ENCODE measurements at regions not wholly inside any gene's neighbourhood (a gene's known extent, or its start where the extent isn't known, plus 50 kb on each side); places are given as distances from the start of the nearest gene placed in this dataset.
"Not testable (repeated sequence)": the region's sequence is repeated elsewhere in the genome, so short reads cannot be mapped to it uniquely, and the experiment has no call there.

DNA sequence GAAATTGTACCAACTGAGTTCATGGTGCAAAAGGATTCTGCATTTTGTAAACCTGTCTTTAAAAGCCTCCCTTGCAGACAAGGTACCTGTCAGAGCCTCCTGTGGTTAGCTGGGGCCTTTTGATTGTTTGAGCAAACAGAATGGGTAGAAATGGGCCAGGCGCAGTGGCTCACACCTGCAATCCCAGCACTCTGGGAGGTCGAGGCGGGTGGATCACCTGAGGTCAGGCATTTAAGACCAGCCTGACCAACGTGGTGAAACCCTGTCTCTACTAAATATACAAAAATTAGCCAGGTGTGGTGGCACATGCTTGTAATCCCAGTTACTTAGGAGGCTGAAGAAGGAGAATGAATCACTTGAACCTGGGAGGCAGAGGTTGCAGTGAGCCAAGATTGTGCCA is 332.9 kb upstream of the ID2 start:
- not testable (repeated sequence) for TF ChIP-seq EZH2phosphoT487 (IDR thresholded peaks at IDR 0.05; ENCODE audit: borderline replicate concordance, low read length)
- TF ChIP-seq, protein P1, sequence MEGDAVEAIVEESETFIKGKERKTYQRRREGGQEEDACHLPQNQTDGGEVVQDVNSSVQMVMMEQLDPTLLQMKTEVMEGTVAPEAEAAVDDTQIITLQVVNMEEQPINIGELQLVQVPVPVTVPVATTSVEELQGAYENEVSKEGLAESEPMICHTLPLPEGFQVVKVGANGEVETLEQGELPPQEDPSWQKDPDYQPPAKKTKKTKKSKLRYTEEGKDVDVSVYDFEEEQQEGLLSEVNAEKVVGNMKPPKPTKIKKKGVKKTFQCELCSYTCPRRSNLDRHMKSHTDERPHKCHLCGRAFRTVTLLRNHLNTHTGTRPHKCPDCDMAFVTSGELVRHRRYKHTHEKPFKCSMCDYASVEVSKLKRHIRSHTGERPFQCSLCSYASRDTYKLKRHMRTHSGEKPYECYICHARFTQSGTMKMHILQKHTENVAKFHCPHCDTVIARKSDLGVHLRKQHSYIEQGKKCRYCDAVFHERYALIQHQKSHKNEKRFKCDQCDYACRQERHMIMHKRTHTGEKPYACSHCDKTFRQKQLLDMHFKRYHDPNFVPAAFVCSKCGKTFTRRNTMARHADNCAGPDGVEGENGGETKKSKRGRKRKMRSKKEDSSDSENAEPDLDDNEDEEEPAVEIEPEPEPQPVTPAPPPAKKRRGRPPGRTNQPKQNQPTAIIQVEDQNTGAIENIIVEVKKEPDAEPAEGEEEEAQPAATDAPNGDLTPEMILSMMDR (IDR thresholded peaks at IDR 0.05; ENCODE audit: low read depth, low read length, poor library complexity, severe bottlenecking) = not testable (repeated sequence)

All from DOHH2 (cell line).